Activated CD4-positive, CD25-positive, alpha-beta regulatory T cell treated with anti-CD3 and anti-CD28 coated beads, Interleukin-2, amount 50 U/mL, for 16 hours (primary cell): ENCODE measurements at regions not wholly inside any gene's neighbourhood (a gene's known extent, or its start where the extent isn't known, plus 50 kb on each side); places are given as distances from the start of the nearest gene placed in this dataset.

Experiments used
- DNase-seq: peaks from one replicate; pipeline ENCODE4 v3.0.0-alpha.2; 2020; ENCODE audit warnings: low read depth, low spot score

DNA sequence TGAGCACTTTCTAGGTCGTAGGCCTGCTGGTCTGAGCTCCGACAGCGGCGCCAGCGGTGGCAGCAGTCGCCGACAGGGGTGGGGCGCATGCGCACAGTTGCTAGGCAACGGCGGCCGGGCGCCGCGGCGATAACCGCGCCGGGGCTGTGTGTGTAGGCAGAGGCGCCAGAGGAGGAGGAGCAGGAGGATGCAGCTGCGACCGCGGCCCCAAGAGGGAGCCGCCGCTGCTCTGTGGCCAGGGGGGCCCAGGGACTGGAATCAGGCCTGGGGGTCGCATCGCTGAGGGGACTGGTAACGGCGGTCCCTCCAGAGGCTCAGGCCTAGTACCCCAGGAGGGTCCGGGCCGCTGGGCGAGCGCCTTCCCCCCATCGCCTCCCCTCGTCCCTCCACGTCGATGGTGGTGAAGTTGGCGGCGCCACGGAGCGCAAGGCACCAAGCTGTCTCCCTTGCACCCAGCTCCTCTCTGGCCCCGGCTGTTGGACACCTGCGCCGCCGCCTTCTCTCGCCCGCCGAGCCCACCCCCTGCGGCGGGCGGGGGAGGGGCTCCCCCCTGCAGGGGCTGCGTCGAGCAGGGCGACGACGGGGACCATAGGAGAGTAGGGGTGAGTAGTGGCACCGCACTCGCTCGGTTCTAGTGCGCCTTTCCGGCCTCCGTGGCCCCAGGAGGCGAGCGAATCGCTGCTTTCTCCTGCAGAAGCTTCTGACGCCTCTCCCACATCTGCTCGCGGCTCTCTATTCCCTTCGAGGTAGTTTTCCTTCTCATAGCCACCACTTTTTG is 58.6 kb upstream of the ZC4H2 start, which contains the start of gene ZC3H12B:
Gene ZC3H12B (plus strand): TSS at position 159 of the 778 bp plus-strand sequence.
- DNase-seq, result peak; percentile 43

DNA sequence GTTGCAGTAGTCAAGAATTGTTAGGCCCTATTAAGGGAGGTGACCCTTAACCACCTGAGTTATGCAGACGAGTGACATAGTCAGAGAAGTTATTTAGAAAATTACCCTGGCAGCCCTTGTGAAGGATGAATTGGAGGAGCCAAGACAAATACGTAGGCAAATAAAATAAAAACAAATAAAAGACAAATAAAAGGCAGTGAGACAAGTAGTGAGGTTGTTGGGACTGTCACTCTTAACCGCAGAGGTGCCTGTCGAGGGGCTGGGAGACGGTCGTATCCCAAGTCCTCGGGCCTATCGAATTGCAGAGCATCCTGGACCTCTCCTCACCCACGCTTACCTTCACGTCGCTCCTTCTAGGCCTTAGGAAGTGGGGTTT is 58.0 kb upstream of the ZC4H2 start:
- DNase-seq, result no peak
